ENCODE measurements at regions not wholly inside any gene's neighbourhood (a gene's known extent, or its start where the extent isn't known, plus 50 kb on each side); places are given as distances from the start of the nearest gene placed in this dataset.

DNA sequence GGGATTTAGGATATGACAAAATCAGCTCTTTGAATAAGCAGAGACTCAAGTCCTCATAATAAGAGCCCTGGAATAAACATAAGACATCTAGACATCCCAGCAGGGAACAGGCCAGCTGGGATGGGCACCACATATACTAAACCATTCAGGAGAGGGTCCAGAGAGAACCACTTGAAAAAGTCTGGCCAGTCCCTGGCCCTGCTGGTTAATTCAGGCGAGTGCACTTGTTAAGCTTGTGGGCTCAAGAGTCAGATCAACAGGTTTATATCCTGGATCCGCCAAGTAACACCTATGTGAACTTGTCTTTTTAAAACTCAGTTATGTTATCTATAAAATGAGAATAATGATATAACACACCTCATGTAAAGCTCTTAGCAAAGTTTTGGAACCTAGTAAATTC lies 63.3 kb downstream of the CAVIN4 start:
- H2AFZ ChIP-seq (ENCODE audit: low read length) = no peak overlapping the region
- no peaks in the 10 kb centered on the region for H3K4me1 ChIP-seq (ENCODE audit: insufficient read depth, low read length)
- no peak overlapping the region for H3K4me3 ChIP-seq (replicated peaks in 1 of 3; ENCODE audit: insufficient read depth in 1 of 3, low read depth in 2 of 3, low read length in 3 of 3)
- H3K9ac ChIP-seq (ENCODE audit: insufficient read depth, low read depth, low read length) = no peak overlapping the region
- H3K27me3 ChIP-seq (ENCODE audit: control insufficient read depth in 1 of 2, insufficient read depth in 2 of 2, low read length in 2 of 2) = no peaks in the 10 kb centered on the region; a peak in 1 of 5 replicates
- POLR2A ChIA-PET = no interaction called here
- no peak for ATAC-seq
- H3K79me2 ChIP-seq (ENCODE audit: insufficient read depth, low read length) = no peaks in the 10 kb centered on the region
- DNase-seq (ENCODE audit: low spot score) = no peak
- BruUV-seq (replicated peaks) = no TSS peak
- WGBS (ENCODE audit: low lambda C conversion rate) = 0% methylated on average over 2 of the region's 2 CpGs
- no peak overlapping the region for H3K4me2 ChIP-seq (ENCODE audit: low read depth, low read length)
- CTCF ChIA-PET (ENCODE audit: low intra/inter-chr PET ratio, low total read pairs) = no interaction called here
- no peaks in the 10 kb centered on the region for H4K20me1 ChIP-seq (ENCODE audit: insufficient read depth, low read length)
- intact Hi-C loops (cut with micrococcal nuclease; ENCODE audit: unreplicated experiment) (no loop called here), in situ Hi-C loops (cut with HindIII; ENCODE audit: extremely low pct_ligation_motif_present, low pct_unique_long_range_greater_than_20kb) (no loop called here)
- no peaks in the 10 kb centered on the region for H3K9me3 ChIP-seq (ENCODE audit: low read length)
- H3K27ac ChIP-seq (ENCODE audit: extremely low read length, insufficient read depth, low read length) = no peak overlapping the region
- TF ChIP-seq DNMT3B (CRISPR knock-in tag; conservative IDR thresholded peaks at IDR 0.05) = no peak
- no peak for TF ChIP-seq MED8 (CRISPR knock-in tag; IDR thresholded peaks at IDR 0.05; ENCODE audit: insufficient replicate concordance)
- TF ChIP-seq ZFP37 (CRISPR knock-in tag; IDR thresholded peaks at IDR 0.05; ENCODE audit: borderline replicate concordance) = no peak
- TF ChIP-seq ZNF7 (CRISPR knock-in tag; IDR thresholded peaks at IDR 0.05) = no peak
- no peak for TF ChIP-seq ZNF670 (CRISPR knock-in tag; IDR thresholded peaks at IDR 0.05; ENCODE audit: borderline replicate concordance)
- TF ChIP-seq, protein P1, sequence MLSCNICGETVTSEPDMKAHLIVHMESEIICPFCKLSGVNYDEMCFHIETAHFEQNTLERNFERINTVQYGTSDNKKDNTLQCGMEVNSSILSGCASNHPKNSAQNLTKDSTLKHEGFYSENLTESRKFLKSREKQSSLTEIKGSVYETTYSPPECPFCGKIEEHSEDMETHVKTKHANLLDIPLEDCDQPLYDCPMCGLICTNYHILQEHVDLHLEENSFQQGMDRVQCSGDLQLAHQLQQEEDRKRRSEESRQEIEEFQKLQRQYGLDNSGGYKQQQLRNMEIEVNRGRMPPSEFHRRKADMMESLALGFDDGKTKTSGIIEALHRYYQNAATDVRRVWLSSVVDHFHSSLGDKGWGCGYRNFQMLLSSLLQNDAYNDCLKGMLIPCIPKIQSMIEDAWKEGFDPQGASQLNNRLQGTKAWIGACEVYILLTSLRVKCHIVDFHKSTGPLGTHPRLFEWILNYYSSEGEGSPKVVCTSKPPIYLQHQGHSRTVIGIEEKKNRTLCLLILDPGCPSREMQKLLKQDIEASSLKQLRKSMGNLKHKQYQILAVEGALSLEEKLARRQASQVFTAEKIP (CRISPR knock-in tag; IDR thresholded peaks at IDR 0.05; ENCODE audit: borderline replicate concordance) = no peak
- no peak for TF ChIP-seq NR1H2 (CRISPR knock-in tag; IDR thresholded peaks at IDR 0.05; ENCODE audit: borderline replicate concordance, low read depth)
- no peak for TF ChIP-seq ARID2 (CRISPR knock-in tag; IDR thresholded peaks at IDR 0.05; ENCODE audit: borderline replicate concordance)
- no peak for TF ChIP-seq PPARG (CRISPR knock-in tag; conservative IDR thresholded peaks at IDR 0.05)
- no peak for TF ChIP-seq SIX4 (CRISPR knock-in tag; IDR thresholded peaks at IDR 0.05)
- TF ChIP-seq, protein P2, sequence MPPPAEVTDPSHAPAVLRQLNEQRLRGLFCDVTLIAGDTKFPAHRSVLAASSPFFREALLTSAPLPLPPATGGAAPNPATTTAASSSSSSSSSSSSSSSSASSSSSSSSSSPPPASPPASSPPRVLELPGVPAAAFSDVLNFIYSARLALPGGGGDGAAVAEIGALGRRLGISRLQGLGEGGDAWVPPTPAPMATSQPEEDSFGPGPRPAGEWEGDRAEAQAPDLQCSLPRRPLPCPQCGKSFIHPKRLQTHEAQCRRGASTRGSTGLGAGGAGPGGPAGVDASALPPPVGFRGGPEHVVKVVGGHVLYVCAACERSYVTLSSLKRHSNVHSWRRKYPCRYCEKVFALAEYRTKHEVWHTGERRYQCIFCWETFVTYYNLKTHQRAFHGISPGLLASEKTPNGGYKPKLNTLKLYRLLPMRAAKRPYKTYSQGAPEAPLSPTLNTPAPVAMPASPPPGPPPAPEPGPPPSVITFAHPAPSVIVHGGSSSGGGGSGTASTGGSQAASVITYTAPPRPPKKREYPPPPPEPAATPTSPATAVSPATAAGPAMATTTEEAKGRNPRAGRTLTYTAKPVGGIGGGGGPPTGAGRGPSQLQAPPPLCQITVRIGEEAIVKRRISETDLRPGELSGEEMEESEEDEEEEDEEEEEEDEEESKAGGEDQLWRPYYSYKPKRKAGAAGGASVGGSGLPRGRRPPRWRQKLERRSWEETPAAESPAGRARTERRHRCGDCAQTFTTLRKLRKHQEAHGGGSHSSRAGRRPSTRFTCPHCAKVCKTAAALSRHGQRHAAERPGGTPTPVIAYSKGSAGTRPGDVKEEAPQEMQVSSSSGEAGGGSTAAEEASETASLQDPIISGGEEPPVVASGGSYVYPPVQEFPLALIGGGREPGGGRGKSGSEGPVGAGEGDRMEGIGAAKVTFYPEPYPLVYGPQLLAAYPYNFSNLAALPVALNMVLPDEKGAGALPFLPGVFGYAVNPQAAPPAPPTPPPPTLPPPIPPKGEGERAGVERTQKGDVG (CRISPR knock-in tag; IDR thresholded peaks at IDR 0.05; ENCODE audit: borderline replicate concordance) = no peak
- no peak for TF ChIP-seq ZMYM3 (CRISPR knock-in tag; IDR thresholded peaks at IDR 0.05)
- TF ChIP-seq RBM22 (optimal IDR thresholded peaks at IDR 0.05; ENCODE audit: low read length) = no peak
- TF ChIP-seq PRPF4 (IDR thresholded peaks at IDR 0.05; ENCODE audit: low read depth, low read length, poor library complexity, severe bottlenecking) = no peak
- TF ChIP-seq SATB2 (CRISPR knock-in tag; IDR thresholded peaks at IDR 0.05) = no peak
- no peak for TF ChIP-seq ZNF232 (CRISPR knock-in tag; IDR thresholded peaks at IDR 0.05; ENCODE audit: borderline replicate concordance)
- TF ChIP-seq GATAD1 (CRISPR knock-in tag; IDR thresholded peaks at IDR 0.05) = no peak
- no peaks in the 10 kb centered on the region for H3K36me3 ChIP-seq (replicated peaks in 1 of 2; ENCODE audit: control insufficient read depth in 1 of 2, insufficient read depth in 2 of 2, low read length in 2 of 2)
- FAIRE-seq = no peak

All from HepG2 (cell line).